NB4 (cell line): ENCODE measurements at regions not wholly inside any gene's neighbourhood (a gene's known extent, or its start where the extent isn't known, plus 50 kb on each side); places are given as distances from the start of the nearest gene placed in this dataset.
"Not testable (repeated sequence)": the region's sequence is repeated elsewhere in the genome, so short reads cannot be mapped to it uniquely, and the experiment has no call there.

ENCODE experiments used
- DNase-seq: peaks from one replicate; pipeline ENCODE4 v3.0.0; 2010; ENCODE audit warnings: low read depth
- H3K4me3 ChIP-seq: one replicate; pipeline ENCODE4 v1.5.1; 2011; ENCODE audit warnings: mild to moderate bottlenecking, low read depth, low read length, moderate library complexity
- MAX ChIP-seq: IDR thresholded peaks from 2 replicates; pipeline ENCODE4 v1.6.1; 2011; ENCODE audit warnings: low read depth, low read length
- MYC ChIP-seq: IDR thresholded peaks from 2 replicates; pipeline ENCODE4 v1.6.1; 2011; ENCODE audit warnings: low read depth, low read length
- POLR2A ChIP-seq: IDR thresholded peaks from 2 replicates; pipeline ENCODE4 v1.6.1; 2011; ENCODE audit warnings: mild to moderate bottlenecking; ENCODE audit not compliant: insufficient read length; ENCODE audit errors: extremely low read depth
- TF ChIP-seq, protein P1 (sequence below): IDR thresholded peaks from one replicate; pipeline ENCODE4 v1.5.1; 2012; ENCODE audit warnings: low read depth, low read length

GRCh38 chr10:44253769-44254462 lies 131.0 kb downstream of the CXCL12 start:
- no peak for TF ChIP-seq MAX
- TF ChIP-seq, protein P1, sequence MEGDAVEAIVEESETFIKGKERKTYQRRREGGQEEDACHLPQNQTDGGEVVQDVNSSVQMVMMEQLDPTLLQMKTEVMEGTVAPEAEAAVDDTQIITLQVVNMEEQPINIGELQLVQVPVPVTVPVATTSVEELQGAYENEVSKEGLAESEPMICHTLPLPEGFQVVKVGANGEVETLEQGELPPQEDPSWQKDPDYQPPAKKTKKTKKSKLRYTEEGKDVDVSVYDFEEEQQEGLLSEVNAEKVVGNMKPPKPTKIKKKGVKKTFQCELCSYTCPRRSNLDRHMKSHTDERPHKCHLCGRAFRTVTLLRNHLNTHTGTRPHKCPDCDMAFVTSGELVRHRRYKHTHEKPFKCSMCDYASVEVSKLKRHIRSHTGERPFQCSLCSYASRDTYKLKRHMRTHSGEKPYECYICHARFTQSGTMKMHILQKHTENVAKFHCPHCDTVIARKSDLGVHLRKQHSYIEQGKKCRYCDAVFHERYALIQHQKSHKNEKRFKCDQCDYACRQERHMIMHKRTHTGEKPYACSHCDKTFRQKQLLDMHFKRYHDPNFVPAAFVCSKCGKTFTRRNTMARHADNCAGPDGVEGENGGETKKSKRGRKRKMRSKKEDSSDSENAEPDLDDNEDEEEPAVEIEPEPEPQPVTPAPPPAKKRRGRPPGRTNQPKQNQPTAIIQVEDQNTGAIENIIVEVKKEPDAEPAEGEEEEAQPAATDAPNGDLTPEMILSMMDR: no peak
- TF ChIP-seq POLR2A: no peak
- TF ChIP-seq MYC: no peak
- no peak overlapping the region for H3K4me3 ChIP-seq
- DNase-seq: no peak

GRCh38 chr10:44252631-44253030 lies 132.3 kb downstream of the CXCL12 start:
- H3K4me3 ChIP-seq, DNase-seq: not testable (repeated sequence)

- not testable (repeated sequence) for DNase-seq
Observed at GRCh38 chr10:44249933-44250332, 135.0 kb downstream of the CXCL12 start.

GRCh38 chr10:44249490-44249889 lies 135.4 kb downstream of the CXCL12 start:
- TF ChIP-seq MYC (no peak), POLR2A (no peak), MAX (no peak)
- TF ChIP-seq, protein P1: no peak
- no peak for DNase-seq
- no peak overlapping the region for H3K4me3 ChIP-seq

More at GRCh38 chr10:44249933-44250332, 135.0 kb downstream of the CXCL12 start:
- H3K4me3 ChIP-seq: not testable (repeated sequence)

DNA sequence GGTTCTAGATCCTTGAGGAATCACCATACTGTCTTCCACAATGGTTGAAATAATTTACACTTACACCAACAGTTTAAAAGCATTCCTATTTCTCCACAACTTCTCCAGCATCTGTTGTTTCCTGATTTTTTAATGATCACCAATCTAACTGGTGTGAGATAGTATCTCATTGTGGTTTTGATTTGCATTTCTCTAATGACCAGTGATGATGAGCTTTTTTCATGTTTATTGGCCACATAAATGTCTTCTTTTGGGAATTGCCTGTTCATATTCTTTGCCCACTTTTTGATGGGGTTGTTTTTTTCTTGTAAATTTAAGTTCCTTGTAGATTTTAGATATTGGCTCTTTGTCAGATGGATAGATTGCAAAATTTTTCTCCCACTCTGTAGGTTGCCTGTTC lies 138.2 kb downstream of the CXCL12 start:
- not testable (repeated sequence) for H3K4me3 ChIP-seq, DNase-seq

- not testable (repeated sequence) for DNase-seq, H3K4me3 ChIP-seq
Observed at GRCh38 chr10:44246287-44246686, 138.6 kb downstream of the CXCL12 start.

DNA sequence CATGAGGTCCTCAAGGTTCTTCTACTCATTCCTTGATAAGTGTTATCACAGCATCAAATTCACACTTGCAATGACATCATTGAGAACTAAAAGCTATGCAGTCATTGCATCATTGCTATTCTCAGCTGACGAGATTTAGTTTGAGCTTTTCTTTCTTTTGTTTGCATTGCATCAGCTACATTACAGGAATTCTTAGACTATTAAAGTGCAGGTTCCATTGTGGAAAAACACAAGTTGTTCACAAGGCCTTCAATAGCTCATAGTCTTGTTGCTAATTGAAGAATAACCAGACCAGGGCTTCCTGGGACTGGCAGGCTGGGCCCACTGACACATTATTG lies 139.3 kb downstream of the CXCL12 start:
- DNase-seq: no peak
- no peak for TF ChIP-seq MAX
- H3K4me3 ChIP-seq: no peak overlapping the region

GRCh38 chr10:44244745-44245600 lies 139.9 kb downstream of the CXCL12 start:
- no peak overlapping the region for H3K4me3 ChIP-seq
- TF ChIP-seq POLR2A: no peak
- no peak for DNase-seq

- TF ChIP-seq MAX: no peak
- no peak for TF ChIP-seq POLR2A
- TF ChIP-seq, protein P1: no peak
- no peak for TF ChIP-seq MYC
- DNase-seq: no peak
- no peak overlapping the region for H3K4me3 ChIP-seq
Observed at GRCh38 chr10:44243851-44244510, 140.9 kb downstream of the CXCL12 start.
